HG02623 (cell line): ENCODE measurements at regions not wholly inside any gene's neighbourhood (a gene's known extent, or its start where the extent isn't known, plus 50 kb on each side); places are given as distances from the start of the nearest gene placed in this dataset.
"Not testable (repeated sequence)": the region's sequence is repeated elsewhere in the genome, so short reads cannot be mapped to it uniquely, and the experiment has no call there.

Source experiments
- ATAC-seq: cut with Tn5 transposase; IDR thresholded peaks from one replicate; pipeline ENCODE4 v1.9.1; 2021; ENCODE audit warnings: moderate library complexity; ENCODE audit not compliant: unreplicated experiment

- no peak for ATAC-seq
These were observed 599.4 kb downstream of the RNF144A start for GRCh38 chr2:7516484-7517063.

GRCh38 chr2:7517088-7517487 is 599.9 kb downstream of the RNF144A start:
- ATAC-seq = no peak

GRCh38 chr2:7517851-7518250 is 600.6 kb downstream of the RNF144A start:
- no peak for ATAC-seq

GRCh38 chr2:7523481-7524120 is 606.4 kb downstream of the RNF144A start:
- ATAC-seq = no peak

GRCh38 chr2:7524195-7524594 is 607.0 kb downstream of the RNF144A start:
- ATAC-seq = no peak

GRCh38 chr2:7525746-7526145 is 608.5 kb downstream of the RNF144A start:
- ATAC-seq = no peak

- ATAC-seq = no peak
These were observed 610.0 kb downstream of the RNF144A start for GRCh38 chr2:7527165-7527722.

- ATAC-seq = no peak
These were observed 612.8 kb downstream of the RNF144A start for GRCh38 chr2:7530001-7530400.

GRCh38 chr2:7539077-7539476 is 621.9 kb downstream of the RNF144A start:
- ATAC-seq = no peak

- ATAC-seq = no peak
These were observed 622.5 kb downstream of the RNF144A start for GRCh38 chr2:7539760-7540159.

- no peak for ATAC-seq
These were observed 635.8 kb downstream of the RNF144A start for GRCh38 chr2:7552825-7553570.

GRCh38 chr2:7555260-7555659 is 638.0 kb downstream of the RNF144A start:
- ATAC-seq = no peak

- ATAC-seq = no peak
These were observed 640.2 kb downstream of the RNF144A start for GRCh38 chr2:7557376-7557775.

- ATAC-seq = no peak
These were observed 642.6 kb downstream of the RNF144A start for GRCh38 chr2:7559791-7560190.

GRCh38 chr2:7566382-7566881 is 649.2 kb downstream of the RNF144A start:
- no peak for ATAC-seq

GRCh38 chr2:7567116-7567515 is 649.9 kb downstream of the RNF144A start:
- not testable (repeated sequence) for ATAC-seq

GRCh38 chr2:7567646-7568045 is 650.4 kb downstream of the RNF144A start:
- no peak for ATAC-seq

- no peak for ATAC-seq
These were observed 653.0 kb downstream of the RNF144A start for GRCh38 chr2:7570247-7570646.

GRCh38 chr2:7571701-7572100 is 654.5 kb downstream of the RNF144A start:
- no peak for ATAC-seq

- no peak for ATAC-seq
These were observed 655.2 kb downstream of the RNF144A start for GRCh38 chr2:7572450-7572849.

GRCh38 chr2:7573166-7573825 is 656.1 kb downstream of the RNF144A start:
- ATAC-seq = no peak
